Anterior cingulate cortex (tissue), 58 donors: ENCODE measurements at regions not wholly inside any gene's neighbourhood (a gene's known extent, or its start where the extent isn't known, plus 50 kb on each side); places are given as distances from the start of the nearest gene placed in this dataset.

Source experiments
- DNase-seq, 58 donors: peaks; one replicate each; lab custom pipeline; 2025; lab: John Stamatoyannopoulos, UW

GRCh38 chr2:67986258-67986657 lies 76.5 kb downstream of the C1D start:
- DNase-seq, result no peak
